Transverse colon (tissue), 4 donors: ENCODE measurements at regions not wholly inside any gene's neighbourhood (a gene's known extent, or its start where the extent isn't known, plus 50 kb on each side); places are given as distances from the start of the nearest gene placed in this dataset.

ENCODE experiments used
- DNase-seq: peaks from one replicate; pipeline ENCODE4 v3.0.0-alpha.2; 2019
- H3K27ac ChIP-seq, 4 donors: fragments of 200-600 bp; sonication (generic); 2 replicates each; pipeline ENCODE4 v1.5.1; 2016 to 2018; ENCODE audit warnings: inconsistent platforms in 4 of 4
- H3K27me3 ChIP-seq: fragments of 200-600 bp; sonication (generic); 2 replicates; pipeline ENCODE4 v1.5.1; 2017; ENCODE audit warnings: inconsistent platforms
- H3K36me3 ChIP-seq, 4 donors: fragments of 200-600 bp; sonication (generic); 2 replicates each; pipeline ENCODE4 v1.5.1; 2017 to 2019; ENCODE audit warnings: inconsistent platforms in 4 of 4
- H3K4me1 ChIP-seq, 4 donors: fragments of 200-600 bp; sonication (generic); 2 replicates each; pipeline ENCODE4 v1.5.1; 2017 to 2020; ENCODE audit warnings: inconsistent platforms in 4 of 4
- H3K4me3 ChIP-seq, 4 donors: fragments of 200-600 bp; sonication (generic); 1 replicate in 1 of 4; 2 replicates in 3 of 4; pipeline versions ENCODE4 v1.5.1 to v1.6.1; 2017 to 2019; ENCODE audit warnings: inconsistent platforms in 4 of 4
- H3K9me3 ChIP-seq, 2 donors: fragments of 200-600 bp; sonication (generic); 2 replicates each; pipeline ENCODE4 v1.5.1; 2017 to 2019; ENCODE audit warnings: inconsistent platforms in 2 of 2
- EP300 ChIP-seq: sonication (generic); formaldehyde crosslinking; IDR thresholded peaks from one replicate; pipeline ENCODE4 v1.6.1; 2017; ENCODE audit warnings: antibody characterized with exemption, low read depth
- POLR2A ChIP-seq: fragments of 450-650 bp; IDR thresholded peaks from one replicate; pipeline ENCODE4 v1.6.1; 2016; ENCODE audit warnings: antibody characterized with exemption, mild to moderate bottlenecking, moderate library complexity
- POLR2AphosphoS5 ChIP-seq, 3 donors: sonication (generic); formaldehyde crosslinking; IDR thresholded peaks; one replicate each; pipeline ENCODE4 v1.6.1; 2016; ENCODE audit warnings: antibody characterized with exemption in 3 of 3
- WGBS, 2 donors: methylation state at CpG; one replicate each; pipeline ENCODE4 v1.1.5; 2018; ENCODE audit warnings: low coverage in 1 of 2; 5-methylcytosine and 5-hydroxymethylcytosine counted together
- in situ Hi-C, 4 donors: fragments of 200-750 bp; cut with MboI; loops; one replicate each; pipeline versions ENCODE4 v1.15.0 to v1.15.1; 2017; ENCODE audit warnings: low sequenced_read_pairs in 3 of 4, low pct_ligation_motif_present in 1 of 4, low pct_unique_long_range_greater_than_20kb in 1 of 4
- intact Hi-C: fragments of 100-400 bp; cut with DNase I; formaldehyde crosslinking; loops from one replicate; pipeline ENCODE4 v1.15.1; 2023; ENCODE audit warnings: low total_unique reads
- TF ChIP-seq, protein P1 (sequence below), 5 experiments: fragments of 200-600 bp in 3 of 5; fragments of 450-650 bp in 2 of 5; sonication (generic) in 3 of 5; IDR thresholded peaks; 1 replicate in 2 of 5; 2 replicates in 3 of 5; pipeline ENCODE4 v1.5.1; 2016 to 2017; ENCODE audit warnings: antibody characterized with exemption in 5 of 5, inconsistent platforms in 3 of 5, mild to moderate bottlenecking in 2 of 5, moderate library complexity in 1 of 5

DNA sequence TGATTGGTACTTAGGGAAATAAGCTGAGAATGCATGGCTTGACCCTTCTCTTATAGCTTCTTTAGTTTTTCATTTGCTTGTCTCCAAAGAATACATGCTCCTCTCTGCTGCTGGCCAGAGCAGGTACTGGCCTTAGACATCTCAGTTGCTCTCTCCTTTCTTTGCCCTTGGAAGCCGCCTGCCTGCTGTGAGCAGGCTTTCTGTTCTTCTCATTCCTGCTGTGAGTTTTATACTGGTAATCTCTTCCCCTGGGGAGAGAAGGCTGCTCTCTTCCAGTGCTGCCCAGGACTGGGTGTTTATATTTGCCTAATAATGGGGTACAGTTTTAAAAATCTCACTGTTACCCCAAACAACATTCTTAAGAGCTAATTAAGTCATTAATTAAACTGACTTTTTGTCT lies 323.5 kb upstream of the LRRC7 start:
- in situ Hi-C loops: no loop called here
- WGBS, 2 donors: 62 to 63% methylated on average over 1 of the region's 1 CpG
- DNase-seq: no peak

DNA sequence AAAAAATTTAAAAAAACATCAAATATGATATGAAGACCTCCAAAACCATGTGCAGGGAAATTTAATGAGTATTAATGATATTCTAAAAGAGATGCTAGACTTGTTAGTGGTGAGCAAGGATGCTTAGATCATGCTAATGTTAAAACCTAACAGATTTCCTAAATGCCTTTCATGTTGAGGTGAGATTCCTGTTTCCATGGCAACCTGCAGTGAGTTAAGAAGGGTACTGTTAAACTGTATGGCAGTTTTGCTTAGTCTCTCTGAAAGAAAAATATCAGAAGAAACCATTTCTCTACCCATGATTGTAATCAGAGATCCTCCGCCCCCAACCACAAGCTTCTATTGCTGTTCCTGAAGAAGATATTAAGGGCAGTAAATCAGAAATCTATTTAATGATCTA lies 321.6 kb upstream of the LRRC7 start:
- H3K4me1 ChIP-seq: no peaks in the 10 kb centered on the region
- in situ Hi-C loops (no loop called here), intact Hi-C loops (no loop called here)
- H3K4me3 ChIP-seq: no peak overlapping the region
- WGBS, 2 donors: 59 to 63% methylated on average over 1 of the region's 1 CpG
- no peak overlapping the region for H3K27ac ChIP-seq
- no peak for DNase-seq
- H3K27me3 ChIP-seq: no peaks in the 10 kb centered on the region
- H3K36me3 ChIP-seq: no peaks in the 10 kb centered on the region
- TF ChIP-seq, protein P1, sequence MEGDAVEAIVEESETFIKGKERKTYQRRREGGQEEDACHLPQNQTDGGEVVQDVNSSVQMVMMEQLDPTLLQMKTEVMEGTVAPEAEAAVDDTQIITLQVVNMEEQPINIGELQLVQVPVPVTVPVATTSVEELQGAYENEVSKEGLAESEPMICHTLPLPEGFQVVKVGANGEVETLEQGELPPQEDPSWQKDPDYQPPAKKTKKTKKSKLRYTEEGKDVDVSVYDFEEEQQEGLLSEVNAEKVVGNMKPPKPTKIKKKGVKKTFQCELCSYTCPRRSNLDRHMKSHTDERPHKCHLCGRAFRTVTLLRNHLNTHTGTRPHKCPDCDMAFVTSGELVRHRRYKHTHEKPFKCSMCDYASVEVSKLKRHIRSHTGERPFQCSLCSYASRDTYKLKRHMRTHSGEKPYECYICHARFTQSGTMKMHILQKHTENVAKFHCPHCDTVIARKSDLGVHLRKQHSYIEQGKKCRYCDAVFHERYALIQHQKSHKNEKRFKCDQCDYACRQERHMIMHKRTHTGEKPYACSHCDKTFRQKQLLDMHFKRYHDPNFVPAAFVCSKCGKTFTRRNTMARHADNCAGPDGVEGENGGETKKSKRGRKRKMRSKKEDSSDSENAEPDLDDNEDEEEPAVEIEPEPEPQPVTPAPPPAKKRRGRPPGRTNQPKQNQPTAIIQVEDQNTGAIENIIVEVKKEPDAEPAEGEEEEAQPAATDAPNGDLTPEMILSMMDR (IDR thresholded peaks at IDR 0.05): no peak
- TF ChIP-seq POLR2A: no peak
- no peak for TF ChIP-seq POLR2AphosphoS5 (IDR thresholded peaks at IDR 0.05)
- no peak for TF ChIP-seq EP300
- H3K9me3 ChIP-seq: no peaks in the 10 kb centered on the region

More for the DNA sequence above, 323.5 kb upstream of the LRRC7 start:
- Histone ChIP-seq H3K27ac (no peak overlapping the region), H3K27me3 (no peaks in the 10 kb centered on the region), H3K36me3 (no peaks in the 10 kb centered on the region), H3K9me3 (no peaks in the 10 kb centered on the region), H3K4me1 (no peaks in the 10 kb centered on the region), H3K4me3 (no peak overlapping the region)
- intact Hi-C loops: no loop called here
- TF ChIP-seq POLR2AphosphoS5 (IDR thresholded peaks at IDR 0.05) (no peak), EP300 (no peak)

DNA sequence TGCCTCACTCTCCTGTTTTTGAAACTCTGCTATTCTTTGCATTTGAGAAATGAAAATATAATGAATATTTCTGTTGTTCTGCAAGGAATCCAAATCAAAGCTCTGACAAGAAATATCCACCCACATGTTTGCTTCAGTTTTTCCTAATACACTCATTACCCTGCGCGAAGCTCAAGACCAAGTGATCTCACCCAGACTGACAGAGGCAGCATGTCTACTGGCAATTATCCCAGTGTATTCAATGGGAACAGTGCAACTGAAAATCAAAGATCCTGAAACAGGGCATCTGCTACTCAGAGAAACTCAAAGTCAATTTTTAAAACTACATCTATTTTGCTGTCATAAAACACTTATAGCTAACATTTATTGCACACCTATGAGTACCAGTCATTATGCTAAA lies 321.0 kb upstream of the LRRC7 start:
- no peaks in the 10 kb centered on the region for H3K9me3 ChIP-seq
- in situ Hi-C loops (no loop called here), intact Hi-C loops (no loop called here)
- no peaks in the 10 kb centered on the region for H3K27me3 ChIP-seq
- TF ChIP-seq POLR2AphosphoS5 (IDR thresholded peaks at IDR 0.05): no peak
- TF ChIP-seq EP300: no peak
- TF ChIP-seq POLR2A: no peak
- no peak for DNase-seq
- no peak overlapping the region for H3K4me3 ChIP-seq
- 61 to 79% methylated on average over 2 of the region's 2 CpGs for WGBS, 2 donors
- H3K4me1 ChIP-seq: no peaks in the 10 kb centered on the region
- H3K36me3 ChIP-seq: no peaks in the 10 kb centered on the region
- H3K27ac ChIP-seq: no peak overlapping the region

DNA sequence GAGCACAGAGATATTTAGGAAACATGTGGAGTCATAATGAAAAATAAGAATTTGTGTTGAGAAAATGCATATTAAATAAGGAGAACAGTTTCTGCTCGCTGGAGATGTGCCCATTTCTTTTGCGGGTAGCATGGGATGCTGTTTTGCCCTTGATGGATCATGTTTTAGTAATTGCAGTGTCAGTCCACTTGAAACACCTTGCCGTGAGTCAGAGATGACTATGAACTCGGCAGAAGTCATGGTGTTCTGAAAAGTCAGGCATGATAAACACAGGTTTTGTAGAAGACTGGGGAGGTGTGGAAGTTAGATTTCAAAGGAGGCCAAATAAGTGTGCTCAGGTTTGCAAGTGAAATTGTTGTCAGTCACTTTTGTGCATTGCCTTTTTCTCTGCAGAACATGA lies 315.0 kb upstream of the LRRC7 start:
- in situ Hi-C loops (no loop called here), intact Hi-C loops (no loop called here)
- Histone ChIP-seq H3K36me3 (no peaks in the 10 kb centered on the region), H3K27ac (no peak overlapping the region), H3K27me3 (no peaks in the 10 kb centered on the region), H3K4me1 (no peaks in the 10 kb centered on the region), H3K4me3 (no peak overlapping the region), H3K9me3 (no peaks in the 10 kb centered on the region)
- 63 to 75% methylated on average over 4 of the region's 4 CpGs for WGBS, 2 donors
- no peak for DNase-seq
- no peak for TF ChIP-seq EP300
- TF ChIP-seq, protein P1 (IDR thresholded peaks at IDR 0.05): no peak
- no peak for TF ChIP-seq POLR2AphosphoS5 (IDR thresholded peaks at IDR 0.05)
- TF ChIP-seq POLR2A: no peak

DNA sequence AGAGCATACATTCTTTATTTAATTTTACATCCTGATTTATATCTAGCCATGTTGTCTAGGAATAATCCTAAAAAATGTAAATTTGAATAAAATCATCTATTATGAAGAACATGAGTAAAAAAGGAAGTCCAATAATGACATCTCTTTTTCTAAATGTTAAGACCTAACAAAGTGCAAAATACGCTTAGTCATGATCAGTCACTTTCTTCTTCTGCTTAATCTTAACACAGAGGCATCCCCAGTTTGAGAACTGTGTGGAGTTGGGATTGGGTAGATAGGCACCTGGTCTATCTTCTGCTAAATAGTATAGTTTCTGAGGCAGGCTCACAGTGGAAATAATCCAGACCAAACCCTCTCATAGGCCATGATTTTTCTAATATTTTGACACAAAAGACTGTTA lies 311.7 kb upstream of the LRRC7 start:
- intact Hi-C loops: no loop called here
- TF ChIP-seq, protein P1 (IDR thresholded peaks at IDR 0.05): no peak
- TF ChIP-seq POLR2AphosphoS5 (IDR thresholded peaks at IDR 0.05) (no peak), EP300 (no peak), POLR2A (no peak)
- Histone ChIP-seq H3K27me3 (no peaks in the 10 kb centered on the region), H3K36me3 (no peaks in the 10 kb centered on the region), H3K4me3 (no peak overlapping the region), H3K9me3 (no peaks in the 10 kb centered on the region), H3K27ac (no peak overlapping the region), H3K4me1 (no peaks in the 10 kb centered on the region)
- 43 to 91% methylated on average over 1 of the region's 1 CpG for WGBS, 2 donors
- DNase-seq: no peak
- in situ Hi-C loops: no loop called here
